Heart left ventricle (tissue), 16 donors: ENCODE measurements at regions not wholly inside any gene's neighbourhood (a gene's known extent, or its start where the extent isn't known, plus 50 kb on each side); places are given as distances from the start of the nearest gene placed in this dataset.

Source experiments
- ATAC-seq, 4 donors: fragments of 200-7000 bp; cut with Tn5 transposase; one replicate each; pipeline ENCODE4 v1.9.1; 2020 to 2022; ENCODE audit warnings: moderate library complexity in 4 of 4, mild to moderate bottlenecking in 3 of 4, moderate number of reproducible peaks in 1 of 4
- DNase-seq, 5 donors: peaks; one replicate each; pipeline ENCODE4 v3.0.0-alpha.2; 2020
- H3K27ac ChIP-seq, 12 donors: fragments of 200-600 bp; sonication (generic) in 4 of 12; one replicate each; pipeline versions ENCODE4 v1.5.0 to v1.8.0; 2016 to 2022; ENCODE audit warnings: mild to moderate bottlenecking in 2 of 12
- H3K27me3 ChIP-seq, 9 donors: fragments of 200-600 bp; sonication (generic) in 2 of 9; one replicate each; pipeline versions ENCODE4 v1.5.1 to v1.8.0; 2016 to 2022; ENCODE audit warnings: mild to moderate bottlenecking in 3 of 9
- H3K36me3 ChIP-seq, 9 donors: fragments of 200-600 bp; sonication (generic) in 2 of 9; one replicate each; pipeline versions ENCODE4 v1.5.0 to v1.8.0; 2018 to 2022; ENCODE audit warnings: mild to moderate bottlenecking in 2 of 9
- H3K4me1 ChIP-seq, 12 donors: fragments of 200-600 bp; sonication (generic) in 4 of 12; one replicate each; pipeline versions ENCODE4 v1.5.0 to v1.8.0; 2016 to 2022; ENCODE audit warnings: mild to moderate bottlenecking in 3 of 12
- H3K4me3 ChIP-seq, 12 donors: fragments of 200-600 bp; sonication (generic) in 4 of 12; one replicate each; pipeline versions ENCODE4 v1.5.0 to v1.8.0; 2017 to 2022; ENCODE audit warnings: mild to moderate bottlenecking in 9 of 12, moderate library complexity in 4 of 12
- H3K9me3 ChIP-seq, 12 donors: fragments of 200-600 bp; sonication (generic) in 4 of 12; one replicate each; pipeline versions ENCODE4 v1.5.0 to v1.8.0; 2016 to 2022; ENCODE audit warnings: mild to moderate bottlenecking in 1 of 12
- CTCF ChIP-seq, 12 donors: fragments of 200-600 bp; sonication (generic) in 4 of 12; IDR thresholded peaks; one replicate each; pipeline versions ENCODE4 v1.5.0 to v1.8.0; 2018 to 2022; ENCODE audit warnings: antibody characterized with exemption in 12 of 12, mild to moderate bottlenecking in 5 of 12
- POLR2A ChIP-seq, 2 donors: fragments of 450-650 bp; IDR thresholded peaks; one replicate each; pipeline ENCODE4 v1.6.1; 2017; ENCODE audit warnings: antibody characterized with exemption in 2 of 2, mild to moderate bottlenecking in 2 of 2, moderate library complexity in 2 of 2
- WGBS, 4 donors: extraction: QIAGEN DNeasy Blood & Tissue Kit in 2 of 4; methylation state at CpG; one replicate each; pipeline versions ENCODE4 v1.1.5 to v1.1.7; 2013 to 2018; 5-methylcytosine and 5-hydroxymethylcytosine counted together
- intact Hi-C, 10 donors: fragments of 100-400 bp; cut with DNase I; formaldehyde crosslinking; loops; one replicate each; pipeline versions ENCODE4 v1.11.1 to v1.14.2; 2022
- donor health status: ischemic (EF 13 %, LVEDD 7.1; RV severe dilation, severe dysfunction).
- donor health status: healthy with polysubstance abuse.
- donor health status: DM: no; HTN: yes; CAD: no.
- donor health status: DM: no; HTN: no; CAD: no.
- donor health status: ischemic (EF 25% LVEDD 6.9; RV normal size, moderate dysfunction).
- donor health status: ischemic (EF 25% LVEDD 5.7; RV mildly dilated, moderate dysfunction).
- donor health status: healthy.
- donor health status: DM: yes; HTN: yes; CAD: no.
- donor health status: ischemic (EF 35%, LVEDD 5.7; RV mildly dilated, moderate dysfunction).
- donor health status: nonischemic (EF 11% LVEDD 7.7; RV severe dilation, severe dysfunction).
- donor health status: DM: yes; HTN: yes; CAD: no.
- donor health status: PGD.
- donor health status: ischemic (EF 29% LVEDD 5.4; RV normal size, mild dysfunction).
- donor health status: nonischemic (EF 23%, LVEDD 6.1; RV moderate dilation, normal function).

GRCh38 chr18:22728481-22729105, 204.5 kb upstream of the RBBP8 start:
- H3K36me3 ChIP-seq, result no peaks in the 10 kb centered on the region
- intact Hi-C loops, result no loop called here
- no peak for ATAC-seq
- no peak overlapping the region for H3K27ac ChIP-seq
- no peaks in the 10 kb centered on the region for H3K9me3 ChIP-seq
- 35 to 46% (median 43%) methylated on average over 1 of the region's 1 CpG for WGBS, 4 donors
- TF ChIP-seq CTCF (IDR thresholded peaks at IDR 0.05) (no peak), POLR2A (IDR thresholded peaks at IDR 0.05) (no peak)
- no peak for DNase-seq
- no peaks in the 10 kb centered on the region for H3K27me3 ChIP-seq
- no peaks in the 10 kb centered on the region for H3K4me1 ChIP-seq
- H3K4me3 ChIP-seq, result no peak overlapping the region

- Histone ChIP-seq H3K27me3 (no peaks in the 10 kb centered on the region), H3K27ac (peak overlapping the region in 2 of 12 donors; percentile 26 to 41), H3K36me3 (no peaks in the 10 kb centered on the region), H3K4me1 (no peaks in the 10 kb centered on the region), H3K4me3 (no peak overlapping the region), H3K9me3 (no peaks in the 10 kb centered on the region)
- DNase-seq (no peak), ATAC-seq (no peak)
- 62 to 72% (median 69%) methylated on average over 2 of the region's 2 CpGs for WGBS, 4 donors
- intact Hi-C loops, result no loop called here
- TF ChIP-seq CTCF (IDR thresholded peaks at IDR 0.05), result no peak
- TF ChIP-seq POLR2A (IDR thresholded peaks at IDR 0.05), result no peak
Measured at GRCh38 chr18:22731398-22731797, 201.7 kb upstream of the RBBP8 start.

- ATAC-seq (no peak), DNase-seq (no peak)
- peaks cover 0 to 3% (median 0%) of the 10 kb centered on the region in 12 donors for H3K4me1 ChIP-seq
- intact Hi-C loops, result no loop called here
- 68 to 83% (median 79%) methylated on average over 4 of the region's 4 CpGs for WGBS, 4 donors
- H3K27ac ChIP-seq, result no peak overlapping the region
- no peaks in the 10 kb centered on the region for H3K9me3 ChIP-seq
- TF ChIP-seq POLR2A (IDR thresholded peaks at IDR 0.05) (no peak), CTCF (IDR thresholded peaks at IDR 0.05) (no peak)
- no peak overlapping the region for H3K4me3 ChIP-seq
- H3K36me3 ChIP-seq, result no peaks in the 10 kb centered on the region
- no peaks in the 10 kb centered on the region for H3K27me3 ChIP-seq
Measured at GRCh38 chr18:22734105-22734661, 198.9 kb upstream of the RBBP8 start.

- Histone ChIP-seq H3K27me3 (no peaks in the 10 kb centered on the region), H3K9me3 (no peaks in the 10 kb centered on the region), H3K4me1 (peaks cover 0 to 7% (median 0%) of the 10 kb centered on the region in 12 donors), H3K36me3 (no peaks in the 10 kb centered on the region), H3K27ac (peak overlapping the region in 1 of 12 donors; percentile 18), H3K4me3 (no peak overlapping the region)
- peak in 3 of 4 donors; percentile 57 to 69 (median 66) for ATAC-seq
- intact Hi-C loops, result no loop called here
- DNase-seq, result no peak
- TF ChIP-seq POLR2A (IDR thresholded peaks at IDR 0.05) (no peak), CTCF (IDR thresholded peaks at IDR 0.05) (no peak)
- 75 to 89% (median 78%) methylated on average over 7 of the region's 7 CpGs for WGBS, 4 donors
Measured at GRCh38 chr18:22734791-22735627, 198.1 kb upstream of the RBBP8 start.
